Colonic mucosa (tissue), 4 donors: ENCODE measurements at regions not wholly inside any gene's neighbourhood (a gene's known extent, or its start where the extent isn't known, plus 50 kb on each side); places are given as distances from the start of the nearest gene placed in this dataset.

Source experiments
- DNase-seq: peaks from one replicate; pipeline ENCODE4 v3.0.0-alpha.2; 2020
- H3K27ac ChIP-seq: fragments of 200-600 bp; one replicate; pipeline ENCODE4 v1.8.0; 2021
- H3K27me3 ChIP-seq: fragments of 200-600 bp; one replicate; pipeline ENCODE4 v1.8.0; 2021
- H3K36me3 ChIP-seq: fragments of 200-600 bp; one replicate; pipeline ENCODE4 v1.8.0; 2021
- H3K4me1 ChIP-seq: fragments of 200-600 bp; one replicate; pipeline ENCODE4 v1.8.0; 2021; ENCODE audit warnings: mild to moderate bottlenecking
- H3K4me3 ChIP-seq: fragments of 200-600 bp; one replicate; pipeline ENCODE4 v1.8.0; 2021
- H3K9ac ChIP-seq, 2 donors: one replicate each; pipeline ENCODE4 v1.7.0; 2013; ENCODE audit warnings: control low read depth in 2 of 2, low read depth in 2 of 2, low read length in 2 of 2
- H3K9me3 ChIP-seq: fragments of 200-600 bp; one replicate; pipeline ENCODE4 v1.8.0; 2021
- CTCF ChIP-seq: fragments of 200-600 bp; IDR thresholded peaks from one replicate; pipeline ENCODE4 v1.8.0; 2022; ENCODE audit warnings: antibody characterized with exemption, mild to moderate bottlenecking
- intact Hi-C: fragments of 100-400 bp; cut with DNase I; formaldehyde crosslinking; loops from one replicate; pipeline ENCODE4 v1.14.1; 2022
- donor health status: healthy.
- donor health status: DM: no; HTN: no; CAD: no.
- donor health status: DM: no; HTN: no; CAD: no.

GRCh38 chr21:38569733-38570132, 71.5 kb upstream of the ERG start:
- H3K36me3 ChIP-seq, result no peaks in the 10 kb centered on the region
- H3K9me3 ChIP-seq, result no peaks in the 10 kb centered on the region
- no peak overlapping the region for H3K4me3 ChIP-seq
- intact Hi-C loops, result no loop called here
- no peaks in the 10 kb centered on the region for H3K27me3 ChIP-seq
- H3K27ac ChIP-seq, result no peak overlapping the region
- H3K4me1 ChIP-seq, result no peaks in the 10 kb centered on the region
- no peak overlapping the region for H3K9ac ChIP-seq
- DNase-seq, result no peak
- no peak for TF ChIP-seq CTCF

- H3K36me3 ChIP-seq, result no peaks in the 10 kb centered on the region
- DNase-seq, result no peak
- intact Hi-C loops, result no loop called here
Measured at GRCh38 chr21:38570596-38570995, 72.3 kb upstream of the ERG start.

GRCh38 chr21:38574895-38575575, 76.8 kb upstream of the ERG start:
- no peak for TF ChIP-seq CTCF

More at GRCh38 chr21:38570596-38570995, 72.3 kb upstream of the ERG start:
- TF ChIP-seq CTCF, result no peak
- no peak overlapping the region for H3K9ac ChIP-seq
- H3K4me1 ChIP-seq, result no peaks in the 10 kb centered on the region
- no peaks in the 10 kb centered on the region for H3K27me3 ChIP-seq
- no peaks in the 10 kb centered on the region for H3K9me3 ChIP-seq
- H3K4me3 ChIP-seq, result no peak overlapping the region
- H3K27ac ChIP-seq, result no peak overlapping the region

GRCh38 chr21:38577887-38578286, 79.6 kb upstream of the ERG start:
- Histone ChIP-seq H3K9me3 (no peaks in the 10 kb centered on the region), H3K4me3 (no peak overlapping the region), H3K36me3 (no peaks in the 10 kb centered on the region), H3K27me3 (no peaks in the 10 kb centered on the region), H3K9ac (no peak overlapping the region), H3K27ac (no peak overlapping the region), H3K4me1 (no peaks in the 10 kb centered on the region)
- no peak for DNase-seq
- TF ChIP-seq CTCF, result no peak
- intact Hi-C loops, result no loop called here

More at GRCh38 chr21:38574895-38575575, 76.8 kb upstream of the ERG start:
- Histone ChIP-seq H3K27ac (no peak overlapping the region), H3K36me3 (no peaks in the 10 kb centered on the region), H3K4me1 (no peaks in the 10 kb centered on the region), H3K9me3 (no peaks in the 10 kb centered on the region), H3K9ac (no peak overlapping the region), H3K27me3 (no peaks in the 10 kb centered on the region), H3K4me3 (no peak overlapping the region)
- no peak for DNase-seq
- intact Hi-C loops, result no loop called here

GRCh38 chr21:38590449-38591217, 92.4 kb upstream of the ERG start:
- H3K4me3 ChIP-seq, result no peak overlapping the region
- no peak overlapping the region for H3K9ac ChIP-seq
- DNase-seq, result no peak
- no peak overlapping the region for H3K27ac ChIP-seq
- no peaks in the 10 kb centered on the region for H3K36me3 ChIP-seq
- TF ChIP-seq CTCF, result no peak
- no peaks in the 10 kb centered on the region for H3K4me1 ChIP-seq
- no peaks in the 10 kb centered on the region for H3K9me3 ChIP-seq
- intact Hi-C loops, result no loop called here
- H3K27me3 ChIP-seq, result no peaks in the 10 kb centered on the region
